Calu3 (cell line): ENCODE measurements at regions not wholly inside any gene's neighbourhood (a gene's known extent, or its start where the extent isn't known, plus 50 kb on each side); places are given as distances from the start of the nearest gene placed in this dataset.

Experiments used
- BruUV-seq: library from RNA; stranded (reverse); fragments of 400-500 nt; replicated peaks from 2 replicates; lab custom pipeline; 2021; lab: Mats Ljungman, UMichigan
- CTCF ChIA-PET: fragments of 300-600 bp; sonication (Branson Sonifier 250); formaldehyde crosslinking; loops from one replicate; lab custom pipeline; 2022; ENCODE audit warnings: antibody characterized with exemption; lab: Charles Lee
- DNase-seq: peaks from one replicate; pipeline ENCODE4 v3.0.0; 2022
- H3K27ac Mint-ChIP-seq: one replicate; pipeline ENCODE4 v1.8.0; 2022; ENCODE audit warnings: mixed read lengths; ENCODE audit not compliant: unreplicated experiment
- H3K27me3 Mint-ChIP-seq: one replicate; pipeline ENCODE4 v1.8.0; 2022; ENCODE audit warnings: mixed read lengths; ENCODE audit not compliant: unreplicated experiment
- H3K36me3 Mint-ChIP-seq: one replicate; pipeline ENCODE4 v1.8.0; 2022; ENCODE audit warnings: mild to moderate bottlenecking, moderate library complexity, mixed read lengths; ENCODE audit not compliant: insufficient read depth, unreplicated experiment
- H3K4me1 Mint-ChIP-seq: one replicate; pipeline ENCODE4 v1.8.0; 2022; ENCODE audit warnings: mild to moderate bottlenecking, low read depth, mixed read lengths; ENCODE audit not compliant: unreplicated experiment
- H3K4me3 Mint-ChIP-seq: one replicate; pipeline ENCODE4 v1.8.0; 2022; ENCODE audit warnings: mild to moderate bottlenecking, low read depth, moderate library complexity, mixed read lengths; ENCODE audit not compliant: unreplicated experiment
- H3K9me3 Mint-ChIP-seq: one replicate; pipeline ENCODE4 v1.8.0; 2022; ENCODE audit warnings: low read depth, mixed read lengths; ENCODE audit not compliant: unreplicated experiment
- intact Hi-C: fragments of 100-400 bp; cut with micrococcal nuclease; formaldehyde crosslinking; loops from one replicate; pipeline ENCODE4 v1.10.0; 2022; ENCODE audit not compliant: unreplicated experiment
- TF ChIP-seq, protein P1 (sequence below): fragments of 200-600 bp; IDR thresholded peaks from one replicate; pipeline ENCODE4 v1.8.0; 2022; ENCODE audit warnings: antibody characterized with exemption; ENCODE audit not compliant: unreplicated experiment

DNA sequence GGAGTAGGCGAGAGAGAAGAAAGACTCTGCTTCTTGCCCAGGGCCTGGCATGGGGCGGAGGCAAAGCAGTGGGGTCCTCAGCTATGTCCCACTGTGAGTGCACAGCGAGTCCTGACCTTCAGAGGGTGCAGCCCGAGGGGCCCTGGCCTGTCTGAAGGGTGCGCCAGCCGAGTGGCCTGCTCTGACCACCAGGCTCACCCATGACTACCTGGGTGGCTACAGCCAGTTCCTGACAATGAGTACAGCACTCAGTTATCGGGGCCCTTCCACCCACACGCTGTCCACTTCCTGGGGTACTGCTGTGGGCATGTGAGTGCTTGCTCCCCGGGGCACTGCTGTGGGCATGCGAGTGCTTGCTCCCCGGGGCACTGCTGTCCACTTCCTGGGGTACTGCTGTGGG is 74.1 kb upstream of the B3GAT1 start:
- no peak overlapping the region for H3K4me3 Mint-ChIP-seq
- peaks cover 15% of the 10 kb centered on the region for H3K27me3 Mint-ChIP-seq

DNA sequence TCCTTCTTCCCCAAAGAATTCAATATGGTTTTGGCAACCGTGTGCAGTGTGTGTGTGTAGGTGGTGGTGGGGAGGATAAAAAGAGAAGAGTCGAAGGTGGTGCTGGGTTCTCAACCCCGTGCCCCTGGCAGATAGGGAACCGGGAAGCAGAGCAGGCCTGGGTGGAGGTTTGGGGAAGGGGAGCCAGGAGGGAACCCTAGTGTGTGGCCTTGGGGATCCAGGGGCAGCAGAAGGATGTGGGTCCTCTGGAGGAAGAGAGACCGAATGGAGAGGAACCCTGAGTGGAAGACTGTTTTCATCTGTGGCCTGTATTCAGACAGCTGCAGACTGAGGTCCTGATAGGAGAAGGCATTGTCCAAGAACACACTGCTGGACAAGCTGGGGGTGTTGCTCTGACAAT is 73.3 kb upstream of the B3GAT1 start:
- BruUV-seq: no TSS peak
- no peaks in the 10 kb centered on the region for H3K4me1 Mint-ChIP-seq
- CTCF ChIA-PET: no interaction called here
- no peak overlapping the region for H3K4me3 Mint-ChIP-seq
- TF ChIP-seq, protein P1, sequence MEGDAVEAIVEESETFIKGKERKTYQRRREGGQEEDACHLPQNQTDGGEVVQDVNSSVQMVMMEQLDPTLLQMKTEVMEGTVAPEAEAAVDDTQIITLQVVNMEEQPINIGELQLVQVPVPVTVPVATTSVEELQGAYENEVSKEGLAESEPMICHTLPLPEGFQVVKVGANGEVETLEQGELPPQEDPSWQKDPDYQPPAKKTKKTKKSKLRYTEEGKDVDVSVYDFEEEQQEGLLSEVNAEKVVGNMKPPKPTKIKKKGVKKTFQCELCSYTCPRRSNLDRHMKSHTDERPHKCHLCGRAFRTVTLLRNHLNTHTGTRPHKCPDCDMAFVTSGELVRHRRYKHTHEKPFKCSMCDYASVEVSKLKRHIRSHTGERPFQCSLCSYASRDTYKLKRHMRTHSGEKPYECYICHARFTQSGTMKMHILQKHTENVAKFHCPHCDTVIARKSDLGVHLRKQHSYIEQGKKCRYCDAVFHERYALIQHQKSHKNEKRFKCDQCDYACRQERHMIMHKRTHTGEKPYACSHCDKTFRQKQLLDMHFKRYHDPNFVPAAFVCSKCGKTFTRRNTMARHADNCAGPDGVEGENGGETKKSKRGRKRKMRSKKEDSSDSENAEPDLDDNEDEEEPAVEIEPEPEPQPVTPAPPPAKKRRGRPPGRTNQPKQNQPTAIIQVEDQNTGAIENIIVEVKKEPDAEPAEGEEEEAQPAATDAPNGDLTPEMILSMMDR: no peak
- H3K36me3 Mint-ChIP-seq: peaks cover 5% of the 10 kb centered on the region
- peaks cover 18% of the 10 kb centered on the region for H3K27me3 Mint-ChIP-seq
- H3K9me3 Mint-ChIP-seq: peaks cover 2% of the 10 kb centered on the region
- no peak overlapping the region for H3K27ac Mint-ChIP-seq
- intact Hi-C loops: no loop called here
- no peak for DNase-seq

More for the DNA sequence above, 74.1 kb upstream of the B3GAT1 start:
- TF ChIP-seq, protein P1: no peak
- H3K4me1 Mint-ChIP-seq: no peaks in the 10 kb centered on the region
- no peak overlapping the region for H3K27ac Mint-ChIP-seq
- no TSS peak for BruUV-seq
- DNase-seq: no peak
- intact Hi-C loops: no loop called here
- H3K9me3 Mint-ChIP-seq: peaks cover 2% of the 10 kb centered on the region
- H3K36me3 Mint-ChIP-seq: peaks cover 5% of the 10 kb centered on the region
- CTCF ChIA-PET: no interaction called here

DNA sequence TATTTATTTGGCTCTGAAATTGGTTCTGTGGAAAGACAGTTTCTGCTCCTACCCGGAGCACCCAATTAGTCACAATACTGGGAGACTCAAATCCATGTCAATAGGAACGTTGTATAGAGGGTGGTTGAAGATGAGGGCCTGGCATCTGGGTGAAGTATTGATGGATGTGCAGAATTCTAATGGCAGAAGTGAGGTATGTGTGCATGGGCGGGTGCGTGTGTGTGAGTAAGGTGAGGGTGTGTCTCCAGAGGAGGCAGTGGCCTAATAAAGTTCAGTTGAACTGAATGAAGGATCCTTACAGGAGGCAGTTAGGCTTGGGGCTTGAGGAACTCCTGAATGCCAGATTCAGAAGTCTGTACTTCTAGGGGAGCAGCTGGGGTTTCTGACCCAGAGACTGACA is 71.8 kb upstream of the B3GAT1 start:
- Mint-ChIP-seq H3K4me1 (no peaks in the 10 kb centered on the region), H3K9me3 (peaks cover 2% of the 10 kb centered on the region), H3K4me3 (no peak overlapping the region), H3K27me3 (peaks cover 31% of the 10 kb centered on the region), H3K36me3 (no peaks in the 10 kb centered on the region), H3K27ac (no peak overlapping the region)
- BruUV-seq: no TSS peak
- CTCF ChIA-PET: no interaction called here
- TF ChIP-seq, protein P1: no peak
- intact Hi-C loops: no loop called here
- no peak for DNase-seq

DNA sequence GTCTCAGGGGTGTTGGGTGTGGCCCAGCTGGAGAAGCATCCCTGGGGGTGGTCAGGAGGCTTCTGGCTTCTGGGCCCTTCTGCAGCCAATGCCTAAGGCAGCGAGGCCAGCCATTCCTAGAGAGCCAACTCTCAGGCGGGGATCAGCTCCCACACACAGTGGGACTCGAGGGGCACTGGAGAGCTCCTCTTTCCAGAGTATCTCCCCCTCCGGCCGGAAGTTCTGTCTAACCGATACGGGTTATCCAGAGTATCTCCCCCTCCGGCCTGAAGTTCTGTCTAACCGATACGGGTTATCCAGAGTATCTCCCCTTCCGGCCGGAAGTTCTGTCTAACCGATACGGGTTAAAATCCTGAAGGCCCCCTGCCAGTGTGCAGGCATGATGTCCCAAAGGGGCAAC is 71.2 kb upstream of the B3GAT1 start:
- no TSS peak for BruUV-seq
- no peak overlapping the region for H3K4me3 Mint-ChIP-seq
- H3K9me3 Mint-ChIP-seq: peaks cover 2% of the 10 kb centered on the region
- H3K4me1 Mint-ChIP-seq: no peaks in the 10 kb centered on the region
- no peak overlapping the region for H3K27ac Mint-ChIP-seq
- no peaks in the 10 kb centered on the region for H3K36me3 Mint-ChIP-seq
- TF ChIP-seq, protein P1: no peak
- DNase-seq: no peak
- CTCF ChIA-PET: no interaction called here
- intact Hi-C loops: no loop called here
- H3K27me3 Mint-ChIP-seq: peaks cover 34% of the 10 kb centered on the region
